Aorta (tissue), 5 donors: ENCODE measurements at regions not wholly inside any gene's neighbourhood (a gene's known extent, or its start where the extent isn't known, plus 50 kb on each side); places are given as distances from the start of the nearest gene placed in this dataset.

Experiments
- ATAC-seq: fragments of 200-7000 bp; cut with Tn5 transposase; one replicate; pipeline ENCODE4 v1.9.1; 2022; ENCODE audit warnings: moderate library complexity; ENCODE audit not compliant: low FRiP score
- DNase-seq, 2 donors: peaks; one replicate each; pipeline ENCODE4 v3.0.0-alpha.2; 2020
- H3K27ac ChIP-seq, 2 donors: one replicate each; pipeline ENCODE4 v1.5.1; 2013; ENCODE audit warnings: low read length in 2 of 2, mild to moderate bottlenecking in 2 of 2, moderate library complexity in 2 of 2, control low read depth in 1 of 2, inconsistent platforms in 1 of 2, low read depth in 1 of 2
- H3K27me3 ChIP-seq, 2 donors: one replicate each; pipeline ENCODE4 v1.6.1; 2013; ENCODE audit warnings: control low read depth in 1 of 2, low read length in 1 of 2, mild to moderate bottlenecking in 1 of 2, moderate library complexity in 1 of 2; ENCODE audit not compliant: insufficient read depth in 2 of 2, control insufficient read depth in 1 of 2
- H3K36me3 ChIP-seq, 2 donors: one replicate each; pipeline ENCODE4 v1.6.1; 2013; ENCODE audit warnings: control low read depth in 1 of 2, low read length in 1 of 2, mild to moderate bottlenecking in 1 of 2; ENCODE audit not compliant: insufficient read depth in 2 of 2, control insufficient read depth in 1 of 2
- H3K4me1 ChIP-seq, 2 donors: one replicate each; pipeline ENCODE4 v1.6.1; 2013; ENCODE audit warnings: low read length in 2 of 2, control low read depth in 1 of 2, mild to moderate bottlenecking in 1 of 2, moderate library complexity in 1 of 2; ENCODE audit not compliant: insufficient read depth in 2 of 2, control insufficient read depth in 1 of 2
- H3K4me3 ChIP-seq, 2 donors: one replicate each; pipeline ENCODE4 v1.5.1; 2013; ENCODE audit warnings: low read length in 2 of 2, control low read depth in 1 of 2, mild to moderate bottlenecking in 1 of 2
- H3K9me3 ChIP-seq: one replicate; pipeline ENCODE4 v1.6.1; 2013; ENCODE audit warnings: mild to moderate bottlenecking, low read length; ENCODE audit not compliant: control insufficient read depth
- WGBS, 2 donors: extraction: QIAGEN DNeasy Blood & Tissue Kit; methylation state at CpG; one replicate each; pipeline ENCODE4 v1.1.7; 2013; 5-methylcytosine and 5-hydroxymethylcytosine counted together
- intact Hi-C, 2 donors: fragments of 100-400 bp; cut with DNase I; formaldehyde crosslinking; loops; one replicate each; pipeline versions ENCODE4 v1.14.2 to v1.15.0; 2022
- donor health status: healthy with polysubstance abuse.
- donor health status: Bipolar disorder and iron deficiency.
- donor health status: DM: no; HTN: no; CAD: no.
- donor health status: DM: no; HTN: no; CAD: no.
- donor health status: DM: yes; HTN: yes; CAD: no.

DNA sequence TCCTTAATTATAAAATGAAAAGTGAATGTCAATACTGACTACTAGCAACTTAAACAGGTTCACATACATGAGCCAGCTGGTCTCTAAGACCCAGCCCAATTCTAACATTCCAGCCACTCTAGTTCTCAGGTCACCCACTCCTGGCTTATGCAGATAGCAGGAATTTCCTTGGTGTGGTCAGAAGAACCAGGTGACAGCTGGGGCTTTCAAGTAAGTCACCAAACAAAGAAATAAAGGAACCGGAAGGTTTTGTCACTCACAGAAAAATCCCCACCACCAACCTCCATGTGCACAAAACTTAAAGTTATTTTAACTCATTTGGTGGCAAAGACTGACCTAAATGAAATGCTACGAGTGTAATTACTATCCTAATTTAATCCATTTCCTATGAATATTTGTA is 129.6 kb upstream of the CDKN3 start:
- 87 to 94% methylated on average over 2 of the region's 2 CpGs for WGBS, 2 donors
- Histone ChIP-seq H3K4me3 (no peak overlapping the region), H3K9me3 (no peaks in the 10 kb centered on the region), H3K36me3 (no peaks in the 10 kb centered on the region), H3K27ac (no peak overlapping the region), H3K27me3 (no peaks in the 10 kb centered on the region), H3K4me1 (no peaks in the 10 kb centered on the region)
- ATAC-seq (no peak), DNase-seq (no peak)
- intact Hi-C loops: no loop called here

DNA sequence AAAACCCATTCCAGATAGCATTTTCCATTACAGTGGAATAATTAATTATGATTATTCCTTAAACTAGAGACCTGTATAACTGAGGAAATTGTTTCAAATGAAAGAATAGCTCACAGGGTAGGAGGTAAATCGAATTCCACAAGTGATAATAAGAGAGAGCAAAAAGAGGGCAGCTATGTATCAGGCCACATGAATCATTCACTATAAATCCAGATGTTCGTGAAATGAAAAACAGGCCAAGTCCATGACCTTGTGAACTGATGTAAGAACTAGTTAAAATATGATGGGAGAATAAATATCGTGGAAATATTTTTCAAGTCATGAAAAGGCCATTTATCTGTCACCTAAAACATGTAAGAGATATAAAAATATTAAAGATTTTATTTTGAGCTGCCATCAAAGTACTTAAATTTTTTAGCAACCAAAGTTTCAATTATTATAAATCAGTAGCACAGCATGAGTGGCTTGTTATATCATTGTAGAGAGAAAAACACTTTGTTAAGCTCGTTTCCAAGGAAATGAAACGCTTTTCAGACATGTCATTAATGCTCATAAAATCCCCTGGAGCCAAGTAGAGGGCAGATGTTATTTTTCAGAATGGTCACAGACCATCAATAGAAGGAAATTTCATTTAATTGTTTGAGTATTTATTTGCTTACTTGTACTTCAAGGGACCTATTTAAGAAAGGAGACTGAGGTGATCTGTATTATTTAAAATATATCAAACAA is 120.6 kb upstream of the CDKN3 start:
- no peaks in the 10 kb centered on the region for H3K27me3 ChIP-seq
- WGBS, 2 donors: 32 to 44% methylated on average over 5 of the region's 5 CpGs
- intact Hi-C loops: no loop called here
- no peak overlapping the region for H3K4me3 ChIP-seq
- H3K4me1 ChIP-seq: no peaks in the 10 kb centered on the region
- ATAC-seq: no peak
- H3K36me3 ChIP-seq: no peaks in the 10 kb centered on the region
- DNase-seq: no peak
- H3K9me3 ChIP-seq: no peaks in the 10 kb centered on the region
- no peak overlapping the region for H3K27ac ChIP-seq

DNA sequence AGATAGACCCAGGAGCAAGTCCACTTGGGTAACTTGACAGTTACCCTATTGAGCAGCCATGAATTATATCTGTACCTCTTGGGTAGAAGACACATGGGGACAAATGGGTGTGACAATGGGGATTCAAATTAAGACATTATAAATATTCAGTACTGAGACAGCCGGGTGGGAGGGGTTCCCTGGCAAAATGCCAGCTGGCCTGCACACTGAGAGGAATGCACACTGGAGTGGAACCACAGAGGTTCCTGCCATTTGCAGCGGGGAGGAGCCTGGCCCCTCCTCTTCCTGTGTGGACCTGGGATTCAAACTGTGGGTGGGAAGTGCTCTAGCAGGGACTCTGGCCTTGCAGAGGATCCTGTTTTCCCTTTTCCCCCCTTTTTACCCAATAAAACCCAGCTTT is 118.7 kb upstream of the CDKN3 start:
- intact Hi-C loops: no loop called here
- 56 to 66% methylated on average over 2 of the region's 2 CpGs for WGBS, 2 donors
- H3K4me3 ChIP-seq: no peak overlapping the region

DNA sequence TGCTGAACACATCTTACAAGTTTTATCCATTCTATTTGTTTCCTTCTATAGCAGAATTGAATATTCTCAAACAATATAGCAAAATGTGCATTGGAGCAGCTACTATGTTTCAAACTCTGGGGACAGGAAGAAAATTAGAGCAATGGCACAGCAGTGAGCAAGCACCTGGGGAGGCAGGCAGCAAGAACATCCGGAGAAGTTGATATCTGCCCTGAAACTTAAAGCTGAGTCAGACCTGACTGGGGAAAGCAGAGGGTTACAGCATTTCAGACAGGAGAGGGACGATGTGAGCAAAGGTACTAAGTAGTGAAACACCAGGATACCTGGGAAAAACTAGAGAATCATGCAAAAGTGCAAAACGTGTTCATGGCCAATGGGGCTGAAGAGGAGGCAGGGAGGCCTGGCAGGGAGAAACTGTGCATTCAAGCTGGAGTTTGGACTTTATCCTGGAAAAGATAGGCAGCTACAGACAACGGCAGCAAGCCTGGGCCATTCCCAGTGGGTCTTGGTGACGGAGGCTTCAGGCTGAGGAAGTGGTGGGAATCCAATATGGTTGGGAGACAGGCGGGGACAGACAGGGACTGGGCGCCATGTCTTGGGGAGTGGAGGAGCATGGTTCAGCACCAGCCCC is 118.0 kb upstream of the CDKN3 start:
- no peak for DNase-seq
- intact Hi-C loops: no loop called here
- no peaks in the 10 kb centered on the region for H3K4me1 ChIP-seq
- H3K27me3 ChIP-seq: no peaks in the 10 kb centered on the region
- H3K4me3 ChIP-seq: no peak overlapping the region
- 88 to 89% methylated on average over 7 of the region's 7 CpGs for WGBS, 2 donors
- no peaks in the 10 kb centered on the region for H3K9me3 ChIP-seq
- H3K36me3 ChIP-seq: no peaks in the 10 kb centered on the region
- ATAC-seq: no peak
- no peak overlapping the region for H3K27ac ChIP-seq

More for the DNA sequence above, 118.7 kb upstream of the CDKN3 start:
- H3K36me3 ChIP-seq: no peaks in the 10 kb centered on the region
- no peaks in the 10 kb centered on the region for H3K27me3 ChIP-seq
- H3K9me3 ChIP-seq: no peaks in the 10 kb centered on the region
- no peaks in the 10 kb centered on the region for H3K4me1 ChIP-seq
- DNase-seq (no peak), ATAC-seq (no peak)
- no peak overlapping the region for H3K27ac ChIP-seq

DNA sequence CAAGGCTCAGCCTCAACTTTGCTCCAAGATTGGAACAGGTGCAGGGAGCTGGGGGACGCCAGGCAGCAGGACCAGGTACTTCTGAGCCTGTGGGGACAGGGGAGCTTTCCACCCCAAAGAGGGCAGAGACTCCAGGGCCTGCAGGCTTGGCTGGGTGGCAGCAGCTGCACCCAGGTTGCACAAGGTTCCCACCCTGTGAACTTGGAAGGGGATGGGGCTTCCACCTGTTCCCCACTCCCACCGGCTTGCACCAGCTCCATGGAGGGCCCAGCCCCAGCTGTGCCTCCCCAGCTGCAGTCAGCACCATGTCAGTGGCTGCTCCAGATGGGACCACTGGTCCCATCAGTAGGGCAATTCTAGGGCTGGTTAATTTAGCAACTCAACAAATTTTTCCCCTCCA is 114.0 kb upstream of the CDKN3 start:
- Histone ChIP-seq H3K27me3 (no peaks in the 10 kb centered on the region), H3K36me3 (no peaks in the 10 kb centered on the region), H3K4me3 (no peak overlapping the region), H3K9me3 (no peaks in the 10 kb centered on the region), H3K4me1 (no peaks in the 10 kb centered on the region), H3K27ac (no peak overlapping the region)
- intact Hi-C loops: no loop called here
- no peak for DNase-seq
- 86 to 89% methylated on average over 2 of the region's 2 CpGs for WGBS, 2 donors
- ATAC-seq: no peak

DNA sequence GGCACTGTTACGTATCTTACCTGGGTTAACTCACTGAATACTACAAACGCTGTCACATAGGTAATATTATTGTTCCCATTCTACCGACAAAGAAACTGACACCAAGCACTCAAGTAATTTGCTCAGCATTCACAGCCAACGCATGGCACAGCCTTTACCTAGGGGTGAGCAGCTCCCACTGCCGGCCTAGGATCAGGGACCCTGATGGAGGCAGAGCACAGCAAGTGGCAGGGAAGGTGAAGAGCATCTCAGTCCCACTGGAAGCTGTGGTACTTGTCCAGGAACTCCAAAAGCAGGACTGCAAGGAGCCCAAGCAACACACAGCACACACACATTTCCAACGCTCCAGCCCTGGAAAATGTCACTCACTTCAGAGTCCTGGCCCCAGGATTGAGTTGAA is 111.8 kb upstream of the CDKN3 start:
- WGBS, 2 donors: 90 to 91% methylated on average over 6 of the region's 6 CpGs
- Histone ChIP-seq H3K4me1 (no peaks in the 10 kb centered on the region), H3K36me3 (no peaks in the 10 kb centered on the region), H3K27ac (no peak overlapping the region), H3K27me3 (no peaks in the 10 kb centered on the region), H3K9me3 (no peaks in the 10 kb centered on the region), H3K4me3 (no peak overlapping the region)
- no peak for ATAC-seq
- intact Hi-C loops: no loop called here
- DNase-seq: no peak

DNA sequence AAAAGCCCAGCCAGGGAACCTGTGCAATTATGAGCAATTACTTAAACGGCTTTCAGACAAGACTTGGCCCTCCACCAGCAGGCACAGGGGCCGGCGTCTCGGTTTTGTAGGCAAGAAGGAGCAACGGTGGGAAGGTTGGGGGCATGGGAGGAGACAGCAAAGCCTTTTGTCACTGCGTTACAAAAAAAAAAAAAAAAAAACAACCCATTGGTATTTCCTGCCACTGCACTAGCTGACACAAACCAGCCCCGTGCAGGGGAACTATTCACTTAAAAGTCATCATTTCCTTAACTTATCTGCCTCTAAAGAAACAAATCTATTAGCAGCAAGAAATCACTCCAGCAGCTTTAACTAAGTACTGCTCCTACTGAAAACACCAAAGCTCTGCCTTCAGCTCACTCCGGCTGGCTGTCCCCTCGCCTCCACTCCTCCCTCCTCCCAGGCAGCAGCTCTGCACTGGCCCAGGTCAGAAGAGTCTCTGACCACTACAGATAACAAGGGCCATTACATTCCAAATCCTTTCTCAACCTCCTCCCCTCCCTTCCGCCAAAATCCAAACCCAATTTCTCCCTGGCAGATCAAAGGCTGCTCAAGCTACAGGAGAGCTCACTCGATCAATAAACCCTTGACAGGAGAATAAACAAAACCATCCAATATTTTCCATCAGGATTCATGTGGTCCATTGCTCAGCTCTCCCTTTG is 105.2 kb upstream of the CDKN3 start:
- Histone ChIP-seq H3K27me3 (no peaks in the 10 kb centered on the region), H3K4me3 (no peak overlapping the region), H3K9me3 (peaks cover 4% of the 10 kb centered on the region), H3K4me1 (no peaks in the 10 kb centered on the region), H3K27ac (no peak overlapping the region), H3K36me3 (no peaks in the 10 kb centered on the region)
- intact Hi-C loops: no loop called here
- ATAC-seq (peak; percentile 57), DNase-seq (no peak)
- WGBS, 2 donors: 28 to 33% methylated on average over 10 to 11 of the region's 11 CpGs

DNA sequence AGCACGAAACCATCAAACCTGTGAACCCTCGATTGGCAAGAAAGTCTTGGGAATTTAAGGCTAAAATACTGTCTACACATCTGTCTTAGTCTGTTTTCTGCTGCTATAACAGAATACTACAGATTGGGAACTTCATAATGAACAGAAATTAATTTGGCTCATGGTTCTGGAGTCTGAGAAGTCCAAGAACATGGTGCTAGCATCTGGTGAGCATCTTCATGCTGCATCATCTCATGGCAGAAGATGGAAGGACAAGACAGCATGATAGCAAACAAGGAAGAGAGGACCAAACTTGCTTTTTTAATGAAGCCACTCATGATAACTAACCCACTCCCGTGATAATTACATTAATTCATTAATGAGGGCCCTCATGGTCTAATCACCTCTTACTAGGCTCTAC is 102.0 kb upstream of the CDKN3 start:
- ATAC-seq: no peak
- Histone ChIP-seq H3K9me3 (peaks cover 4% of the 10 kb centered on the region), H3K4me1 (no peaks in the 10 kb centered on the region), H3K4me3 (no peak overlapping the region), H3K27me3 (no peaks in the 10 kb centered on the region), H3K27ac (no peak overlapping the region), H3K36me3 (no peaks in the 10 kb centered on the region)
- 89 to 93% methylated on average over 3 of the region's 3 CpGs for WGBS, 2 donors
- intact Hi-C loops: no loop called here
- no peak for DNase-seq
